ENCODE measurements at regions not wholly inside any gene's neighbourhood (a gene's known extent, or its start where the extent isn't known, plus 50 kb on each side); places are given as distances from the start of the nearest gene placed in this dataset.

DNA sequence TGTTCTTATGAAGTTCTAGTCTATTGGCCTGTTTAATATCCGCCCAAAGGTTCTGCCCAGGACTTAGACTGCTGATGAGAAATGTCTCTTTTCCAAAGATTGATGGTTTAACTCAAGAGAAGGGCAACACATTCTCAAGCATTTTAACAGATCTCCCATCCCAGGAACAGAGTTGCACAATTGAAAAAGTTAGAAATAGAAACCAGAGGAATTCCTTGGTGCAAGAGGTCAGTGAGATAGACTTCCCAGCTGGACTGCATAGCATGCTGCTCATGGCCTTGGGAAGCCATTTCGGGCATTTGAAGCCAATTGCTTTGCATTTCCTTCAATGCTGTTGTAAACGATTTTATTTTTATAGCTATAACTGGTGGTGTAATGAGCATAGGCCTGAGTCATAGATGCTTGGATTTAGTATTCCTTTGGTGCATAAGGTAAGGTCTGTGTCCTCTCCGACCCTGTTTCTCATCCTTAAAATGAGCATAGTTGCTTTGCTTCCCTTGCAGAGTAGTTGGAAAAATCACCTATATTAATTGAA lies 292.2 kb upstream of the JAG1 start:
- no peak for TF ChIP-seq EZH2 (IDR thresholded peaks at IDR 0.05; ENCODE audit: low read depth)
- TF ChIP-seq, protein P1, sequence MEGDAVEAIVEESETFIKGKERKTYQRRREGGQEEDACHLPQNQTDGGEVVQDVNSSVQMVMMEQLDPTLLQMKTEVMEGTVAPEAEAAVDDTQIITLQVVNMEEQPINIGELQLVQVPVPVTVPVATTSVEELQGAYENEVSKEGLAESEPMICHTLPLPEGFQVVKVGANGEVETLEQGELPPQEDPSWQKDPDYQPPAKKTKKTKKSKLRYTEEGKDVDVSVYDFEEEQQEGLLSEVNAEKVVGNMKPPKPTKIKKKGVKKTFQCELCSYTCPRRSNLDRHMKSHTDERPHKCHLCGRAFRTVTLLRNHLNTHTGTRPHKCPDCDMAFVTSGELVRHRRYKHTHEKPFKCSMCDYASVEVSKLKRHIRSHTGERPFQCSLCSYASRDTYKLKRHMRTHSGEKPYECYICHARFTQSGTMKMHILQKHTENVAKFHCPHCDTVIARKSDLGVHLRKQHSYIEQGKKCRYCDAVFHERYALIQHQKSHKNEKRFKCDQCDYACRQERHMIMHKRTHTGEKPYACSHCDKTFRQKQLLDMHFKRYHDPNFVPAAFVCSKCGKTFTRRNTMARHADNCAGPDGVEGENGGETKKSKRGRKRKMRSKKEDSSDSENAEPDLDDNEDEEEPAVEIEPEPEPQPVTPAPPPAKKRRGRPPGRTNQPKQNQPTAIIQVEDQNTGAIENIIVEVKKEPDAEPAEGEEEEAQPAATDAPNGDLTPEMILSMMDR (conservative IDR thresholded peaks at IDR 0.05): no peak
